PC-3 (cell line): ENCODE measurements at regions not wholly inside any gene's neighbourhood (a gene's known extent, or its start where the extent isn't known, plus 50 kb on each side); places are given as distances from the start of the nearest gene placed in this dataset.

ENCODE experiments used
- ATAC-seq: fragments of 200-7000 bp; cut with Tn5 transposase; 2 replicates; pipeline ENCODE4 v1.9.1; 2020; ENCODE audit warnings: mild to moderate bottlenecking, moderate library complexity
- BruUV-seq: library from RNA; stranded (reverse); fragments of 400-500 nt; replicated peaks from 2 replicates; lab custom pipeline; 2021; lab: Mats Ljungman, UMichigan
- CTCF ChIA-PET: fragments of 300-600 bp; sonication (Branson Sonifier 250); formaldehyde crosslinking; loops from one replicate; lab custom pipeline; 2022; ENCODE audit warnings: antibody characterized with exemption; lab: Charles Lee
- POLR2A ChIA-PET: fragments of 300-600 bp; sonication (Branson Sonifier 250); formaldehyde crosslinking; loops from one replicate; lab custom pipeline; 2022; ENCODE audit warnings: antibody characterized with exemption; ENCODE audit not compliant: unreplicated experiment; lab: Charles Lee
- DNase-seq: peaks from one replicate; pipeline ENCODE4 v3.0.0-alpha.2; 2015
- H2AFZ ChIP-seq: fragments of 300-600 bp; sonication (generic); 2 replicates; pipeline ENCODE4 v1.6.0; 2016; ENCODE audit warnings: antibody characterized with exemption, low read length
- H3F3A ChIP-seq: fragments of 300-600 bp; sonication (generic); one replicate; pipeline ENCODE4 v1.6.0; 2017; ENCODE audit warnings: antibody characterized with exemption, low read length, control low read depth, mild to moderate bottlenecking; ENCODE audit not compliant: unreplicated experiment
- H3K27ac ChIP-seq: fragments of 300-600 bp; sonication (generic); 2 replicates; pipeline ENCODE4 v1.5.1; 2016; ENCODE audit warnings: mild to moderate bottlenecking, low read length
- H3K27me3 ChIP-seq: fragments of 300-600 bp; sonication (generic); 2 replicates; pipeline ENCODE4 v1.6.1; 2016; ENCODE audit warnings: low read length, mixed read lengths
- H3K36me3 ChIP-seq: fragments of 300-600 bp; sonication (generic); 2 replicates; pipeline ENCODE4 v1.6.1; 2016; ENCODE audit warnings: low read depth, mixed run types, low read length, mixed read lengths
- H3K4me1 ChIP-seq: fragments of 300-600 bp; sonication (generic); 2 replicates; pipeline ENCODE4 v1.5.1; 2016; ENCODE audit warnings: low read length; ENCODE audit not compliant: insufficient read depth
- H3K4me2 ChIP-seq: fragments of 300-600 bp; sonication (generic); 2 replicates; pipeline ENCODE4 v1.6.0; 2016; ENCODE audit warnings: low read length
- H3K4me3 ChIP-seq: fragments of 300-600 bp; sonication (generic); 2 replicates; pipeline ENCODE4 v1.5.1; 2016; ENCODE audit warnings: mild to moderate bottlenecking, low read length, mixed read lengths
- H3K79me2 ChIP-seq: fragments of 300-600 bp; sonication (generic); 2 replicates; pipeline ENCODE4 v1.6.1; 2017; ENCODE audit warnings: low read length, mixed read lengths
- H3K9ac ChIP-seq: fragments of 300-600 bp; sonication (generic); 2 replicates; pipeline ENCODE4 v1.6.0; 2016; ENCODE audit warnings: mild to moderate bottlenecking, low read length
- H3K9me2 ChIP-seq: fragments of 300-600 bp; sonication (generic); replicated peaks from 2 replicates; pipeline ENCODE4 v1.6.1; 2016; ENCODE audit warnings: mixed run types, low read length, mixed read lengths
- H3K9me3 ChIP-seq: fragments of 300-600 bp; sonication (generic); 2 replicates; pipeline ENCODE4 v1.6.1; 2016; ENCODE audit warnings: low read length, mixed read lengths
- H4K20me1 ChIP-seq: fragments of 300-600 bp; sonication (generic); 2 replicates; pipeline ENCODE4 v1.6.1; 2016; ENCODE audit warnings: low read length, mixed read lengths
- EZH2 ChIP-seq: fragments of 300-600 bp; sonication (generic); IDR thresholded peaks from one replicate; pipeline ENCODE4 v1.6.1; 2017; ENCODE audit warnings: antibody characterized with exemption, mild to moderate bottlenecking, low read length; ENCODE audit not compliant: unreplicated experiment
- EZH2phosphoT487 ChIP-seq: fragments of 300-600 bp; sonication (generic); IDR thresholded peaks from 2 replicates; pipeline ENCODE4 v1.6.1; 2018; ENCODE audit warnings: mild to moderate bottlenecking, antibody characterized with exemption, low read length, borderline replicate concordance
- intact Hi-C: fragments of 100-400 bp; cut with micrococcal nuclease; formaldehyde crosslinking; loops from 2 replicates; pipeline ENCODE4 v1.9.0; 2023
- TF ChIP-seq, protein P1 (sequence below): fragments of 300-600 bp; sonication (generic); conservative IDR thresholded peaks from 2 replicates; pipeline ENCODE4 v1.5.1; 2017; ENCODE audit warnings: antibody characterized with exemption, low read depth, mild to moderate bottlenecking, low read length

DNA sequence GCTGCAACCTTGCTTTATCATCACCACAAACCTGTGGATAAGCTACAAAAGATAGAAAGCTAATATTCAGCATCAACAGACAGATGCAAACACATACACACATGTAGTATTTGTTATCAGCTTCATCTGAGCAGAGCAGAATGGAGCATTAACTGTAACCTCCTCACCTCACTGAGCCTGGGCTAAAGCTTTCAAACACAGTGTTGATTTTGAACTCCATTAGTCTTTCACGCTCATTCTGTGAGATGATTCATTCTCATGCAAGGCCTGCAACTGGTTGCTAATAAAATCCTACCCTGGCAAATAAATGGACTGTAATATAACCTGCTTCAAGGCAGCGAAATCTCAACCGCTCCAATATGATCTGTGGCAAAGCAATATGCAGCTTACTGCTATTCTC is 1360.6 kb upstream of the ACO1 start:
- ATAC-seq (no peak), DNase-seq (no peak)
- no peaks in the 10 kb centered on the region for H4K20me1 ChIP-seq
- ChIA-PET CTCF (no interaction called here), POLR2A (no interaction called here)
- no peaks in the 10 kb centered on the region for H3K27me3 ChIP-seq
- no peak for TF ChIP-seq EZH2phosphoT487
- TF ChIP-seq, protein P1, sequence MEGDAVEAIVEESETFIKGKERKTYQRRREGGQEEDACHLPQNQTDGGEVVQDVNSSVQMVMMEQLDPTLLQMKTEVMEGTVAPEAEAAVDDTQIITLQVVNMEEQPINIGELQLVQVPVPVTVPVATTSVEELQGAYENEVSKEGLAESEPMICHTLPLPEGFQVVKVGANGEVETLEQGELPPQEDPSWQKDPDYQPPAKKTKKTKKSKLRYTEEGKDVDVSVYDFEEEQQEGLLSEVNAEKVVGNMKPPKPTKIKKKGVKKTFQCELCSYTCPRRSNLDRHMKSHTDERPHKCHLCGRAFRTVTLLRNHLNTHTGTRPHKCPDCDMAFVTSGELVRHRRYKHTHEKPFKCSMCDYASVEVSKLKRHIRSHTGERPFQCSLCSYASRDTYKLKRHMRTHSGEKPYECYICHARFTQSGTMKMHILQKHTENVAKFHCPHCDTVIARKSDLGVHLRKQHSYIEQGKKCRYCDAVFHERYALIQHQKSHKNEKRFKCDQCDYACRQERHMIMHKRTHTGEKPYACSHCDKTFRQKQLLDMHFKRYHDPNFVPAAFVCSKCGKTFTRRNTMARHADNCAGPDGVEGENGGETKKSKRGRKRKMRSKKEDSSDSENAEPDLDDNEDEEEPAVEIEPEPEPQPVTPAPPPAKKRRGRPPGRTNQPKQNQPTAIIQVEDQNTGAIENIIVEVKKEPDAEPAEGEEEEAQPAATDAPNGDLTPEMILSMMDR = no peak
- TF ChIP-seq EZH2 = no peak
- no peaks in the 10 kb centered on the region for H3K9me2 ChIP-seq
- H3K9me3 ChIP-seq = no peaks in the 10 kb centered on the region
- H3K36me3 ChIP-seq = no peaks in the 10 kb centered on the region
- H2AFZ ChIP-seq = no peak overlapping the region
- intact Hi-C loops = no loop called here
- H3K27ac ChIP-seq = no peak overlapping the region
- no peak overlapping the region for H3K4me2 ChIP-seq
- BruUV-seq = no TSS peak
- H3F3A ChIP-seq = no peaks in the 10 kb centered on the region
- no peak overlapping the region for H3K9ac ChIP-seq
- no peaks in the 10 kb centered on the region for H3K79me2 ChIP-seq
- H3K4me3 ChIP-seq = no peak overlapping the region
- H3K4me1 ChIP-seq = no peaks in the 10 kb centered on the region

DNA sequence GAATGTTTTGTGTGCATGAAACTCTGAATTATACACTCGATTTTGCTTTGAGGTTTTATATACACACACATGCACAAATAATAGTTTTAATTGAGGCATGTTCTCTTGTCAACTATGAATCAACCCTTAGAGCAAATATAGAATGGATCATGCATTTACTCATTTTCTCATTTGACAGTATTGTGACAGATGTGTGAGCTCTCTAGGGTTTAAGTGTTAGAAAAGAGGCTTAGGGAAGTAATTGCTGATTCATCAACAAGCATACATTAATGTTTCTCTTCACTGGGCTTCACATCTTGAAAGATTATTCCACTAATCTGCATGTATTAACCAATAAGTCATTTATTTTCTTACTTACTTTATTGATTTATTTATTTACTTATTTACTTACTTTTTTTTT is 1356.8 kb upstream of the ACO1 start:
- H3K79me2 ChIP-seq = no peaks in the 10 kb centered on the region
- H4K20me1 ChIP-seq = no peaks in the 10 kb centered on the region
- H3K4me3 ChIP-seq = no peak overlapping the region
- H3K9ac ChIP-seq = no peak overlapping the region
- intact Hi-C loops = no loop called here
- POLR2A ChIA-PET = no interaction called here
- H3K36me3 ChIP-seq = no peaks in the 10 kb centered on the region
- CTCF ChIA-PET = no interaction called here
- no peak for DNase-seq
- no peak overlapping the region for H3K4me2 ChIP-seq
- H3K27me3 ChIP-seq = no peaks in the 10 kb centered on the region
- no peak for TF ChIP-seq EZH2phosphoT487
- no peak for ATAC-seq
- no peak overlapping the region for H2AFZ ChIP-seq
- H3K4me1 ChIP-seq = no peaks in the 10 kb centered on the region
- no peaks in the 10 kb centered on the region for H3K9me2 ChIP-seq
- no peaks in the 10 kb centered on the region for H3K9me3 ChIP-seq
- no TSS peak for BruUV-seq
- no peak overlapping the region for H3K27ac ChIP-seq
- H3F3A ChIP-seq = no peaks in the 10 kb centered on the region

DNA sequence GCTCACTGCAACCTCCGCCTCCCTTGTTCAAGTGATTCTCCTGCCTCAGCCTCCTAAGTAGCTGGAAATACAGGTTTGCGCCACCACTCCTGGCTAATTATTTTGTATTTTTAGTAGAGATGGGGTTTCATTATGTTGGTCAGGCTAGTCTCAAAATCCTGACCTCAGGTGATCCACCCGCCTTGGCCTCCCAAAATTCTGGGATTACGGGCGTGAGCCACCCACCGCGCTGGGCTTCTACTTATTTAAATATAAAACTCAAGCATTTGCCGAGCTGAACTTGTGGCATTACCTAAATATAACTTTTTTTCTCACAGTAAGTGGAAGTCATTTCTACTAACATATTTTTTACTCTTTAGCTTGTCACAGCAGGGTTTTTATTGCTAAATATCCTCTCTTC is 1356.3 kb upstream of the ACO1 start:
- ATAC-seq (no peak), DNase-seq (no peak)
- no peak overlapping the region for H3K27ac ChIP-seq
- no peaks in the 10 kb centered on the region for H4K20me1 ChIP-seq
- no peaks in the 10 kb centered on the region for H3K27me3 ChIP-seq
- CTCF ChIA-PET = no interaction called here
- no peaks in the 10 kb centered on the region for H3F3A ChIP-seq
- BruUV-seq = no TSS peak
- no peak overlapping the region for H3K9ac ChIP-seq
- no peaks in the 10 kb centered on the region for H3K9me2 ChIP-seq
- H3K79me2 ChIP-seq = no peaks in the 10 kb centered on the region
- no peak overlapping the region for H3K4me2 ChIP-seq
- no peaks in the 10 kb centered on the region for H3K9me3 ChIP-seq
- TF ChIP-seq EZH2phosphoT487 (no peak), EZH2 (no peak)
- TF ChIP-seq, protein P1 = no peak
- POLR2A ChIA-PET = no interaction called here
- no peaks in the 10 kb centered on the region for H3K4me1 ChIP-seq
- intact Hi-C loops = no loop called here
- H3K4me3 ChIP-seq = no peak overlapping the region
- H2AFZ ChIP-seq = no peak overlapping the region
- H3K36me3 ChIP-seq = no peaks in the 10 kb centered on the region
